ENCODE measurements at regions not wholly inside any gene's neighbourhood (a gene's known extent, or its start where the extent isn't known, plus 50 kb on each side); places are given as distances from the start of the nearest gene placed in this dataset.
"Not testable (repeated sequence)": the region's sequence is repeated elsewhere in the genome, so short reads cannot be mapped to it uniquely, and the experiment has no call there.

- WGBS, 2 donors (ENCODE audit: low coverage in 1 of 2) = 75 to 91% methylated on average over 2 to 3 of the region's 3 CpGs
- no peak for ATAC-seq
- no peak for TF ChIP-seq POLR2A (IDR thresholded peaks at IDR 0.05)
- TF ChIP-seq EP300 (IDR thresholded peaks at IDR 0.05) = no peak
- TF ChIP-seq POLR2AphosphoS5 (IDR thresholded peaks at IDR 0.05) = no peak
- no peak for TF ChIP-seq CTCF (IDR thresholded peaks at IDR 0.05)
These were observed 182.1 kb downstream of the OSR1 start for GRCh38 chr2:19176172-19176852.

GRCh38 chr2:19174176-19174575, 184.2 kb downstream of the OSR1 start:
- TF ChIP-seq EP300 (IDR thresholded peaks at IDR 0.05) (no peak), POLR2AphosphoS5 (IDR thresholded peaks at IDR 0.05) (no peak)
- no peak for ATAC-seq
- H3K4me3 ChIP-seq = no peak overlapping the region

More at GRCh38 chr2:19176172-19176852, 182.1 kb downstream of the OSR1 start:
- Histone ChIP-seq H3K4me3 (no peak overlapping the region), H3K9me3 (no peaks in the 10 kb centered on the region), H3K27ac (no peak overlapping the region), H3K36me3 (no peaks in the 10 kb centered on the region), H3K27me3 (no peaks in the 10 kb centered on the region), H3K4me1 (peaks cover 0 to 7% (median 3%) of the 10 kb centered on the region in 3 donors)

DNA sequence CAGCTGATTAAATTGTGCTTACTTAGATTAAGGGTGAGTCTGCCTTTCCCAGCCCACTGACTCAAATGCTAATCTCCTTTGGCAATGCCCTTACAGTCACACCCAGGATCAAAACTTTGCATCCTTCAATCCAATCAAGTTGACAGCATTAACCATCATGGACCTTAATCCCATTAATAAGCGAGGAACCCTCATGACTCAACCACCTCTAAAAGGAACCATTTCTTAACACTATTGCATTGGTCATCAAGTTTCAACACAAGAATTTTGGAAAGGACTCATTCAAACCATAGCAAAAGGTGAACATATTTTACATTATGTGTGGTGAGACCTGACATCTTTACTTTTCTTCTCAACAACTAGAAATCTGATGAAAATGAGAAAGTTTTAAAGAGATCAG, 187.0 kb downstream of the OSR1 start:
- WGBS, 2 donors (ENCODE audit: low coverage in 1 of 2) = 100% methylated on average over 1 of the region's 1 CpG
- no peaks in the 10 kb centered on the region for H3K27me3 ChIP-seq
- no peaks in the 10 kb centered on the region for H3K36me3 ChIP-seq
- no peak overlapping the region for H3K27ac ChIP-seq
- H3K4me3 ChIP-seq = no peak overlapping the region
- no peak for ATAC-seq
- no peak for TF ChIP-seq POLR2A (IDR thresholded peaks at IDR 0.05)
- no peak for TF ChIP-seq CTCF (IDR thresholded peaks at IDR 0.05)
- no peak for TF ChIP-seq POLR2AphosphoS5 (IDR thresholded peaks at IDR 0.05)
- TF ChIP-seq EP300 (IDR thresholded peaks at IDR 0.05) = no peak
- no peaks in the 10 kb centered on the region for H3K4me1 ChIP-seq
- no peaks in the 10 kb centered on the region for H3K9me3 ChIP-seq

More at GRCh38 chr2:19174176-19174575, 184.2 kb downstream of the OSR1 start:
- 75 to 81% methylated on average over 2 of the region's 2 CpGs for WGBS, 2 donors (ENCODE audit: low coverage in 1 of 2)
- H3K27me3 ChIP-seq = no peaks in the 10 kb centered on the region
- peaks cover 0 to 7% (median 3%) of the 10 kb centered on the region in 3 donors for H3K4me1 ChIP-seq
- H3K9me3 ChIP-seq = no peaks in the 10 kb centered on the region
- H3K27ac ChIP-seq = no peak overlapping the region
- H3K36me3 ChIP-seq = no peaks in the 10 kb centered on the region

GRCh38 chr2:19169134-19169768, 189.2 kb downstream of the OSR1 start:
- ATAC-seq = no peak
- H3K36me3 ChIP-seq = no peaks in the 10 kb centered on the region
- H3K27me3 ChIP-seq = no peaks in the 10 kb centered on the region
- TF ChIP-seq CTCF (IDR thresholded peaks at IDR 0.05) = no peak
- TF ChIP-seq POLR2AphosphoS5 (IDR thresholded peaks at IDR 0.05) = no peak
- TF ChIP-seq POLR2A (IDR thresholded peaks at IDR 0.05) = no peak
- TF ChIP-seq EP300 (IDR thresholded peaks at IDR 0.05) = no peak
- H3K9me3 ChIP-seq = no peaks in the 10 kb centered on the region
- H3K4me3 ChIP-seq = no peak overlapping the region
- H3K27ac ChIP-seq = no peak overlapping the region
- H3K4me1 ChIP-seq = no peaks in the 10 kb centered on the region
- 83 to 88% methylated on average over 2 of the region's 2 CpGs for WGBS, 2 donors (ENCODE audit: low coverage in 1 of 2)

GRCh38 chr2:19164099-19164498, 194.3 kb downstream of the OSR1 start:
- not testable (repeated sequence) for ATAC-seq, H3K4me3 ChIP-seq, H3K9me3 ChIP-seq, H3K27ac ChIP-seq, H3K36me3 ChIP-seq, H3K27me3 ChIP-seq, H3K4me1 ChIP-seq
- WGBS, 2 donors (ENCODE audit: low coverage in 1 of 2) = no CpG with 5 or more reads among the region's 9 CpGs

- Histone ChIP-seq H3K27me3 (no peaks in the 10 kb centered on the region), H3K9me3 (no peaks in the 10 kb centered on the region), H3K4me1 (no peaks in the 10 kb centered on the region), H3K4me3 (no peak overlapping the region), H3K27ac (no peak overlapping the region), H3K36me3 (no peaks in the 10 kb centered on the region)
- whole genome bisulfite sequencing, 2 donors (ENCODE audit: low coverage in 1 of 2) = 84 to 89% methylated on average over 1 to 4 of the region's 4 CpGs
- ATAC-seq = no peak
- TF ChIP-seq POLR2AphosphoS5 (IDR thresholded peaks at IDR 0.05) = no peak
- no peak for TF ChIP-seq EP300 (IDR thresholded peaks at IDR 0.05)
- no peak for TF ChIP-seq POLR2A (IDR thresholded peaks at IDR 0.05)
- no peak for TF ChIP-seq CTCF (IDR thresholded peaks at IDR 0.05)
These were observed 199.5 kb downstream of the OSR1 start for GRCh38 chr2:19158896-19159295.

Measured in gastroesophageal sphincter (tissue), 4 donors.